ENCODE measurements at regions not wholly inside any gene's neighbourhood (a gene's known extent, or its start where the extent isn't known, plus 50 kb on each side); places are given as distances from the start of the nearest gene placed in this dataset.

DNA sequence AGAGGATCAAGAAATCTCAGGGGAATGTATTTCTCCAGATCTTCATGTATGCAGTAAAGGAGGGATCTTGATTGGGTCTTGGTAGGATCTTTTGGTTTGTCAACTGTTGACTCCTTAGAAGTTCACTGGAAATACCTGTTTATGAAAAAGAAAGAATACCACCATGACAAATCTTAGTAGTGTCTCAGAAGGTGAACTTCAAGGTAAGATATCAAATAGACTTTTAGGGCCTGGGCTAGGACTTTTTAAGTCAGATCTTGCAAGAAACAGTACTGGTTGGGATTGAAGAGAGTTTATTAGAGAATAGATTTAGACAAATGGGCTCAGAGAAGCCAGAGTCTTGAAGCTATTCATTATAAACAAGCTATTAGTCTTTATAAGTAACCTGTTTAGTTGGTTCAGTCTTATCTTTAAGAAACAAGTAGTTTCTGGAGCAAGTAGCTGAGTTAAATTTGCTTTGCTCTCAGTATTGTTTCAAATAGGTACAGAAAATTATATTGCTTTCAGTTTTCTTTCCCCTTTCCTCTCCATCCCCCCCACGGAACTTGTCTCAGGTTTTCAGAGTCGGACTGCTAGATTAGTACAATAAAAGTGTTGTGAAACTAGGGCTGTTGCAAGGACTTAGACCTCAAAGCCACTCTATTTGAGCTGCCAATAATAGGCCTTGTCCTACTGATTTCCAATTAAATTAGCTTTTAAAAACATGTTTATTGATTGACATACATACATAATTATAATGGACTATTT lies 529.1 kb upstream of the CITED2 start:
- Histone ChIP-seq H3K4me3 (ENCODE audit: severe bottlenecking) (no peak overlapping the region), H3K27ac (ENCODE audit: poor library complexity, severe bottlenecking) (no peak overlapping the region), H3K4me1 (ENCODE audit: insufficient read depth, poor library complexity, severe bottlenecking) (no peaks in the 10 kb centered on the region), H3K36me3 (ENCODE audit: low read depth) (no peaks in the 10 kb centered on the region), H3K27me3 (ENCODE audit: insufficient read depth, poor library complexity, severe bottlenecking) (no peaks in the 10 kb centered on the region), H3K9me3 (ENCODE audit: severe bottlenecking) (no peaks in the 10 kb centered on the region)
- no peak for ATAC-seq (ENCODE audit: low read depth)
- no peak for DNase-seq (ENCODE audit: low spot score)
- TF ChIP-seq, protein P1, sequence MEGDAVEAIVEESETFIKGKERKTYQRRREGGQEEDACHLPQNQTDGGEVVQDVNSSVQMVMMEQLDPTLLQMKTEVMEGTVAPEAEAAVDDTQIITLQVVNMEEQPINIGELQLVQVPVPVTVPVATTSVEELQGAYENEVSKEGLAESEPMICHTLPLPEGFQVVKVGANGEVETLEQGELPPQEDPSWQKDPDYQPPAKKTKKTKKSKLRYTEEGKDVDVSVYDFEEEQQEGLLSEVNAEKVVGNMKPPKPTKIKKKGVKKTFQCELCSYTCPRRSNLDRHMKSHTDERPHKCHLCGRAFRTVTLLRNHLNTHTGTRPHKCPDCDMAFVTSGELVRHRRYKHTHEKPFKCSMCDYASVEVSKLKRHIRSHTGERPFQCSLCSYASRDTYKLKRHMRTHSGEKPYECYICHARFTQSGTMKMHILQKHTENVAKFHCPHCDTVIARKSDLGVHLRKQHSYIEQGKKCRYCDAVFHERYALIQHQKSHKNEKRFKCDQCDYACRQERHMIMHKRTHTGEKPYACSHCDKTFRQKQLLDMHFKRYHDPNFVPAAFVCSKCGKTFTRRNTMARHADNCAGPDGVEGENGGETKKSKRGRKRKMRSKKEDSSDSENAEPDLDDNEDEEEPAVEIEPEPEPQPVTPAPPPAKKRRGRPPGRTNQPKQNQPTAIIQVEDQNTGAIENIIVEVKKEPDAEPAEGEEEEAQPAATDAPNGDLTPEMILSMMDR (IDR thresholded peaks at IDR 0.05; ENCODE audit: poor library complexity, severe bottlenecking): no peak

DNA sequence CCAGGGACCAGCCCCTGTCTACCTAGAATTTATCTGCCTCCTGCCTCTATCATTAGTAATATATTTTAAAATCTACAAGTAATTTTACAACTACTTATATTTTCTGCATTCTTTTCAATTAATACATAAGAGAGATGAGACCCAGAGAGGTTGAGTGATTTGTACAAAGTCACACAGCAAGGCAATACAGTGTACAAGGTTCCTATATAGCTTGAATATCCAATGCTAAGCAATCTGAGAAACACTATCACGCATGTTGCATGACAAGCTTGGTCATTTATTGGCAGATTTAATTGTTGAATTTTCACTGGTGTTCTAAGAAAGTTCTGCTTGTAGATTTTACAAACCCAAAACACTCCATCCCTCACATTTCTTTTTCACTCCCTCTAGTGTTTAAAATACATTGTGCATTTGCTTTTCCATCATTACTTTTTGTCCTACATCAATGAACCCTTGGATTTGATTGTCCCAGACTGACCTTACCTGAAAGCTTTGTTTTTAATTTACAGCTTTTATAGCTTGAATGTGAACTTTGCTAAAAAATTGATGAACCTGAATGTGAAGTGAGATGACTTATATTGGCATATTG lies 520.9 kb upstream of the CITED2 start:
- ATAC-seq (ENCODE audit: low read depth): no peak
- DNase-seq (ENCODE audit: low spot score): no peak

DNA sequence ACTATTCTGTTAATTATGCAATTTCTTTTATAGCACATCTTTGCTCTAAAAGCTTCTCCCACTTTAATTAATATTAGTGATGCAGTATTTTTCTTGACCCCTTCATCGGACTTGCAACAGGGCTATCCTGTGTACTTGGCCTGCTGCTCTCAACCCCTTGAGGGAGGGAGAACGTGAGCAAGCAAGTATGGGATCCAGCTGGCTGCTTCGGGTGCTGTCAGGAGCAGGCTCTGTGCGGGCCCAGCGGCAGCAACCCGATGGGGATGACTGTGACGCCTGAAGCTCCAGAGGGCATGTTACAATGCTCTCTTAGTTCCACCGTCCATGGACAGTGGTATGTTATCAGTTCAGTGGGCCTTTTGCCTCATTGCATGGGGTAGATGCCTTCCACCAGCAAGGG lies 519.8 kb upstream of the CITED2 start:
- DNase-seq (ENCODE audit: low spot score) (no peak), ATAC-seq (ENCODE audit: low read depth) (no peak)
- H3K4me3 ChIP-seq (ENCODE audit: severe bottlenecking): no peak overlapping the region
- TF ChIP-seq, protein P1 (IDR thresholded peaks at IDR 0.05; ENCODE audit: poor library complexity, severe bottlenecking): no peak
- no peak overlapping the region for H3K27ac ChIP-seq (ENCODE audit: poor library complexity, severe bottlenecking)
- no peaks in the 10 kb centered on the region for H3K9me3 ChIP-seq (ENCODE audit: severe bottlenecking)
- no peaks in the 10 kb centered on the region for H3K27me3 ChIP-seq (ENCODE audit: insufficient read depth, poor library complexity, severe bottlenecking)
- H3K36me3 ChIP-seq (ENCODE audit: low read depth): no peaks in the 10 kb centered on the region
- no peaks in the 10 kb centered on the region for H3K4me1 ChIP-seq (ENCODE audit: insufficient read depth, poor library complexity, severe bottlenecking)

More for the DNA sequence above, 520.9 kb upstream of the CITED2 start:
- Histone ChIP-seq H3K4me3 (ENCODE audit: severe bottlenecking) (no peak overlapping the region), H3K9me3 (ENCODE audit: severe bottlenecking) (no peaks in the 10 kb centered on the region), H3K4me1 (ENCODE audit: insufficient read depth, poor library complexity, severe bottlenecking) (no peaks in the 10 kb centered on the region), H3K27ac (ENCODE audit: poor library complexity, severe bottlenecking) (no peak overlapping the region), H3K27me3 (ENCODE audit: insufficient read depth, poor library complexity, severe bottlenecking) (no peaks in the 10 kb centered on the region), H3K36me3 (ENCODE audit: low read depth) (no peaks in the 10 kb centered on the region)
- TF ChIP-seq, protein P1 (IDR thresholded peaks at IDR 0.05; ENCODE audit: poor library complexity, severe bottlenecking): peak; percentile 12

DNA sequence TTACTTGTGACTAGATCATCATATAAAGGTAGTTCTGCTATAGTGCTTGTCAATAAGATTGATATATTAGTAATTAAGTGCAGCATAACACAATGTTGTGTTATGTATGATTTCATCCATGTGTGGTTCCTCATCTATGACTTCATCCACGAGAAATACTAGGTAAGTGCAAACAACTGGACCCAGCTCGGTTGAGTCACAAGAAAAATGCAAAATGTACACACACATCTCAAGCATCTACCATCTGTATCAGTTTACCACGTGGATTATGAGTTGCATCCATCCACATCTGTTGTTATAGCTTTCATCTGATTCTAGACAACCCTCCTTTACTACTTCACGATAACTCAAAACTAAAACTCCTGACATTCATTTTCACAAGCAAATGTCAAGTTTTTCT lies 517.0 kb upstream of the CITED2 start:
- ATAC-seq (ENCODE audit: low read depth) (no peak), DNase-seq (ENCODE audit: low spot score) (no peak)
- no peak overlapping the region for H3K4me3 ChIP-seq (ENCODE audit: severe bottlenecking)
- no peaks in the 10 kb centered on the region for H3K9me3 ChIP-seq (ENCODE audit: severe bottlenecking)
- no peak overlapping the region for H3K27ac ChIP-seq (ENCODE audit: poor library complexity, severe bottlenecking)
- H3K36me3 ChIP-seq (ENCODE audit: low read depth): no peaks in the 10 kb centered on the region
- H3K4me1 ChIP-seq (ENCODE audit: insufficient read depth, poor library complexity, severe bottlenecking): no peaks in the 10 kb centered on the region
- no peaks in the 10 kb centered on the region for H3K27me3 ChIP-seq (ENCODE audit: insufficient read depth, poor library complexity, severe bottlenecking)
- TF ChIP-seq, protein P1 (IDR thresholded peaks at IDR 0.05; ENCODE audit: poor library complexity, severe bottlenecking): no peak

DNA sequence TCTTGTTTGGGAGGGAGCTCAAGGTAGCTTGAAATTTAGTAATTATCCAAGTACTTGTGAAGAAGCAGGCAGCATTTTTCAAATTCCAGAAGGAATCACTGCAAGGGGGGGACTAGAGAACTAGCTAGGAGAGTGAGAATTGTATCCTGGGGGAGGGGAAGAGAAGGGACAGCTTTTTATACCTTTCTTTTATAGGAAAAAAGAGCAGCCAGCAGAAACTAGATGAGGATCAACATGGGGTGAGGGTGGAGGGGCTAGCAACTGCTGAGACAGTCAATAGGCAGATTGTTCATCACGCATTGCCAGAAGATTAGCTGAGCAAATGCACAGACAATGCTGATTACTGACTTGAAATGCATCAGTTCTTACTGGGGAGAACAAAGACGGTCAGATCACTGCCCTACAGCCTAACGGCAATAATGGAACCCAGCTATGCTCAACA lies 514.3 kb upstream of the CITED2 start:
- ATAC-seq (ENCODE audit: low read depth) (no peak), DNase-seq (ENCODE audit: low spot score) (no peak)
- TF ChIP-seq, protein P1 (IDR thresholded peaks at IDR 0.05; ENCODE audit: poor library complexity, severe bottlenecking): no peak
- H3K27me3 ChIP-seq (ENCODE audit: insufficient read depth, poor library complexity, severe bottlenecking): no peaks in the 10 kb centered on the region
- H3K9me3 ChIP-seq (ENCODE audit: severe bottlenecking): no peaks in the 10 kb centered on the region
- no peak overlapping the region for H3K27ac ChIP-seq (ENCODE audit: poor library complexity, severe bottlenecking)
- H3K36me3 ChIP-seq (ENCODE audit: low read depth): no peaks in the 10 kb centered on the region
- H3K4me3 ChIP-seq (ENCODE audit: severe bottlenecking): no peak overlapping the region
- no peaks in the 10 kb centered on the region for H3K4me1 ChIP-seq (ENCODE audit: insufficient read depth, poor library complexity, severe bottlenecking)

Measured in RWPE2 (cell line).